Right lobe of liver (tissue), 6 donors: ENCODE measurements at regions not wholly inside any gene's neighbourhood (a gene's known extent, or its start where the extent isn't known, plus 50 kb on each side); places are given as distances from the start of the nearest gene placed in this dataset.

Experiments used
- ATAC-seq, 4 donors: fragments of 200-7000 bp; cut with Tn5 transposase; one replicate each; pipeline ENCODE4 v1.9.1; 2020; ENCODE audit warnings: mild to moderate bottlenecking in 4 of 4, moderate library complexity in 4 of 4
- DNase-seq, 3 donors: peaks; one replicate each; pipeline ENCODE4 v3.0.0-alpha.2; 2020
- H3K27ac ChIP-seq, 3 donors: fragments of 200-600 bp; one replicate each; pipeline ENCODE4 v1.8.0; 2022
- H3K27me3 ChIP-seq, 2 donors: fragments of 200-600 bp; one replicate each; pipeline ENCODE4 v1.8.0; 2022
- H3K36me3 ChIP-seq, 4 donors: fragments of 200-600 bp; sonication (generic) in 1 of 4; one replicate each; pipeline versions ENCODE4 v1.5.1 to v1.8.0; 2017 to 2022; ENCODE audit warnings: control low read depth in 1 of 4
- H3K4me1 ChIP-seq, 4 donors: fragments of 200-600 bp; sonication (generic) in 1 of 4; one replicate each; pipeline versions ENCODE4 v1.5.1 to v1.8.0; 2017 to 2022; ENCODE audit warnings: control low read depth in 1 of 4
- H3K4me3 ChIP-seq, 3 donors: fragments of 200-600 bp; one replicate each; pipeline ENCODE4 v1.8.0; 2022
- H3K9me3 ChIP-seq, 4 donors: fragments of 200-600 bp; sonication (generic) in 1 of 4; one replicate each; pipeline versions ENCODE4 v1.5.1 to v1.8.0; 2017 to 2022; ENCODE audit warnings: control low read depth in 1 of 4
- POLR2A ChIP-seq: fragments of 450-650 bp; IDR thresholded peaks from one replicate; pipeline ENCODE4 v1.6.1; 2017; ENCODE audit warnings: antibody characterized with exemption, mild to moderate bottlenecking
- WGBS: methylation state at CpG from one replicate; pipeline ENCODE4 v1.1.6; 2018; ENCODE audit warnings: low coverage, low lambda C conversion rate; ENCODE audit not compliant: insufficient coverage; ENCODE audit errors: missing lambda C conversion rate; 5-methylcytosine and 5-hydroxymethylcytosine counted together
- intact Hi-C, 2 donors: fragments of 100-400 bp; cut with DNase I; formaldehyde crosslinking; loops; one replicate each; pipeline versions ENCODE4 v1.11.2 to v1.14.1; 2022
- TF ChIP-seq, protein P1 (sequence below), 4 donors: fragments of 200-600 bp in 3 of 4; fragments of 450-650 bp in 1 of 4; IDR thresholded peaks; one replicate each; pipeline versions ENCODE4 v1.5.1 to v1.8.0; 2016 to 2022; ENCODE audit warnings: antibody characterized with exemption in 4 of 4, mild to moderate bottlenecking in 2 of 4
- donor health status: DM: no; HTN: yes; CAD: no.
- donor health status: DM: no; HTN: no; CAD: no.
- donor health status: DM: no; HTN: no; CAD: no.
- donor health status: DM: no; HTN: yes; CAD: no.
- donor health status: DM: no; HTN: yes; CAD: no.

DNA sequence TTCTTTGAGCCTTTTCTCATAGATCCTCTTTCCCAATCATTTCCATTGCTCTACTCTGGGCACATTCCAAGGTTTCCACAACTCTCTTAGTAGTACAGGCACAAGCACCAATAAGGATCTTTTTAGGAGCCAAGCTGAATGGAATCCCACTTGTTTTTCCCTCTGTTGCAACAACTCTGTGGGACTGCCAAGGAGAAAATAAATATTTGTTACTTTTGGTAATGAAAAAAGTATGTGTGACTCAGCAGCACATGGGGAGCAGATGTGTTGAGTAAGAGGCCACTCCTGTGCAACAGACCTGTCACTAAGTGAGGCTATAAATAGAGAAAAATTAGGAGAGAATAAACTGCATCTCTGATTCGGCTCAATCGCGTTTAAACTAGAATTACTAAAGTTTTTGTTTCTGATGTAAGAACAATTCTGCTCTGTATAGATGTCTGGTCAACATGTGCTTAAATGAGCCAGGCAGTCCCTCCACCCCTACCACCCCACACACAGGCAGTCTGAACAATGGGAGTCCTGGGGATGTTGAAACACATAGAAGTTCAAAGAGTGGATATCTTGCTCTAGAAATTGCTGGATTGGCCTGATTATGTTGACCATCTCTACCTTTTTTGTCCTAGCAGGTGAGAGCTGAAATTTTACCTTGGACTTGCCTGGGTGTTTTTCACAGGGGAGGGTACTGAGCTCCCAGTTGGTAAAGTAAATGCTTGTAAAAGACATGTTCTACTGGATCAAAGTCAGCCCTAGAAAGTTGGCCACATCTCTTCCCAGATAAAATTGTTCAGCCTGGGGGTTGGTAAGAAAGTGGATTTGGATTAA is 244.3 kb upstream of the NOVA1 start:
- ATAC-seq (peak; percentile 86 to 97 (median 90)), DNase-seq (peak in 2 of 3 donors; percentile 22 to 56)
- H3K4me3 ChIP-seq, result no peak overlapping the region
- peak overlapping the region; percentile 65 to 76 (median 74) for H3K27ac ChIP-seq
- no peaks in the 10 kb centered on the region for H3K27me3 ChIP-seq
- peaks cover 0 to 14% (median 5%) of the 10 kb centered on the region in 4 donors for H3K4me1 ChIP-seq
- intact Hi-C loops, result no loop called here
- TF ChIP-seq POLR2A, result no peak
- TF ChIP-seq, protein P1, sequence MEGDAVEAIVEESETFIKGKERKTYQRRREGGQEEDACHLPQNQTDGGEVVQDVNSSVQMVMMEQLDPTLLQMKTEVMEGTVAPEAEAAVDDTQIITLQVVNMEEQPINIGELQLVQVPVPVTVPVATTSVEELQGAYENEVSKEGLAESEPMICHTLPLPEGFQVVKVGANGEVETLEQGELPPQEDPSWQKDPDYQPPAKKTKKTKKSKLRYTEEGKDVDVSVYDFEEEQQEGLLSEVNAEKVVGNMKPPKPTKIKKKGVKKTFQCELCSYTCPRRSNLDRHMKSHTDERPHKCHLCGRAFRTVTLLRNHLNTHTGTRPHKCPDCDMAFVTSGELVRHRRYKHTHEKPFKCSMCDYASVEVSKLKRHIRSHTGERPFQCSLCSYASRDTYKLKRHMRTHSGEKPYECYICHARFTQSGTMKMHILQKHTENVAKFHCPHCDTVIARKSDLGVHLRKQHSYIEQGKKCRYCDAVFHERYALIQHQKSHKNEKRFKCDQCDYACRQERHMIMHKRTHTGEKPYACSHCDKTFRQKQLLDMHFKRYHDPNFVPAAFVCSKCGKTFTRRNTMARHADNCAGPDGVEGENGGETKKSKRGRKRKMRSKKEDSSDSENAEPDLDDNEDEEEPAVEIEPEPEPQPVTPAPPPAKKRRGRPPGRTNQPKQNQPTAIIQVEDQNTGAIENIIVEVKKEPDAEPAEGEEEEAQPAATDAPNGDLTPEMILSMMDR (IDR thresholded peaks at IDR 0.05), result no peak
- WGBS, result 15% methylated on average over 3 of the region's 3 CpGs
- H3K36me3 ChIP-seq, result no peaks in the 10 kb centered on the region
- H3K9me3 ChIP-seq, result no peaks in the 10 kb centered on the region

DNA sequence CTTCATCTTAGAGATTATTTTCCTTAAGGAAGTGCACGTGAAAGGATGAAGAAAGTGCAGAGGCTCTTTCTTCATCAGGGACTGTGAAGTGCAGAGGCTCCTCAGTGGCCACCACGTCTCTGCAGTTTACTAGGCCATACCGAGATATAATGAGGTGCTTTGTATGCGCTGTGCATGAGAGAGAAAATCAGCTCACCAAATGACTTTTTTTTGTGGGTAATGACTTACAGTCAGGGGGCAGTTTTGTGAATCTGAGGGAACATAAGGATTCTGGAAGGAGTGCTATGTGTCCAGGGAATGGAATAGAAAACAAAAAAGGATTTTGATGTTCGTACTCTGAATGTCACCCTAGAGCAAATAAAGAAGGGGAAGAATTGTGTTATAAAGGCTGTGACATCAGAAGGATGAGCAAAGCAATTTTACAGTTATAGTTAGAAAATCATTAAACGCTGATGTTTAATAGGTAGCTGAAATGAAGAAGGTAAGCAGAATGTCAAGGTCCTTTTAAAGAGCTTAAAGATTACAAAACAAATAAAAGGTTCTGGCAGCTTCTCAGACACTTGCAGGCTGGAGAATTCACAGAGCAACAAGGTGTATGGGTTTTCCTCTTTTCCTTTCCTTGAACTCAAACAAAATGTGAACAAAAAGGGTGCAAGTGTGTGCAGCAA is 247.5 kb upstream of the NOVA1 start:
- Histone ChIP-seq H3K4me3 (no peak overlapping the region), H3K27me3 (no peaks in the 10 kb centered on the region), H3K27ac (no peak overlapping the region), H3K9me3 (no peaks in the 10 kb centered on the region), H3K4me1 (peaks cover 0 to 14% (median 5%) of the 10 kb centered on the region in 4 donors), H3K36me3 (no peaks in the 10 kb centered on the region)
- ATAC-seq (no peak), DNase-seq (no peak)
- WGBS, result 64% methylated on average over 6 of the region's 6 CpGs
- intact Hi-C loops, result no loop called here
- TF ChIP-seq, protein P1 (IDR thresholded peaks at IDR 0.05), result no peak
- no peak for TF ChIP-seq POLR2A

DNA sequence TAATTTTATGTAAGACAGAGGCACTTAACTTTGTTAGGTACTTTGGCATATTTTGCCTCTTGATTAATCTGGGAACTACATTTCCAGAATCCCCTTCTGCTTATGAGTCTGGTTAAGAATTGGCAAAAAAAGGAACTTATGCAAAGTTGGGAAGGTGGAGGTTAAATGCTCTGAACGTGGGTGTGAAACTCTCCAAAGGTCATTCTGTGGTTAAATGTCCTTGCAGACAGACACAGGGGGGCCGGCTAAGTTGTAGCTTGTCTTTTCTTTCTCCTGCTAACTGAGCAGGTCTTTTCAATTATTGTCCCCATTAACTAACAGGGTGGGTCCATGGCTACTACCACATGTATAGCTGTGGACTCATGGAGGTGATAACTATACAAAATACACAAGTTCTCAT is 248.6 kb upstream of the NOVA1 start:
- H3K27ac ChIP-seq, result no peak overlapping the region
- ATAC-seq (no peak), DNase-seq (no peak)
- H3K4me1 ChIP-seq, result peaks cover 0 to 14% (median 5%) of the 10 kb centered on the region in 4 donors
- 10% methylated on average over 2 of the region's 2 CpGs for WGBS
- H3K9me3 ChIP-seq, result no peaks in the 10 kb centered on the region
- no peaks in the 10 kb centered on the region for H3K27me3 ChIP-seq
- no peak overlapping the region for H3K4me3 ChIP-seq
- no peaks in the 10 kb centered on the region for H3K36me3 ChIP-seq
- intact Hi-C loops, result no loop called here
- TF ChIP-seq, protein P1 (IDR thresholded peaks at IDR 0.05), result no peak
- no peak for TF ChIP-seq POLR2A

DNA sequence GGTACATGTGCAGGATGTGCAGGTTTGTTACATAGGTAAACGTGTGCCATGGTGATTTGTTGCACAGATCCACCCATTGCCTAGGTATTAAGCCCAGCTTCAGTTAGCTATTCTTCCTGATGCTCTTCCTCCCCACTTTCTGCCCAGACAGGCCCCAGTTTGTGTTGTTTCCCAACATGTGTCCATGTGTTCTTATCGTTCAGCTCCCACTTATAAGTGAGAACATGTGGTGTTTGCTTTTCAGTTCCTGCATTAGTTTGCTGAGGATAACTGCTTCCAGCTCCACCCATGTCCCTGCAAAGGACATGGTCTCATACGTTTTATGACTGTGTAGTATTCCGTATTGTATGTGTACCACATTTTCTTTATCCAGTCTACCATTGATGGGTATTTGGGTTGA is 251.7 kb upstream of the NOVA1 start:
- intact Hi-C loops, result no loop called here
- no peak for DNase-seq
- ATAC-seq, result no peak
- no peak overlapping the region for H3K4me3 ChIP-seq
- TF ChIP-seq, protein P1 (IDR thresholded peaks at IDR 0.05), result no peak
- no peak for TF ChIP-seq POLR2A
- H3K36me3 ChIP-seq, result no peaks in the 10 kb centered on the region
- no peaks in the 10 kb centered on the region for H3K4me1 ChIP-seq
- H3K27me3 ChIP-seq, result no peaks in the 10 kb centered on the region
- no peaks in the 10 kb centered on the region for H3K9me3 ChIP-seq
- 72% methylated on average over 4 of the region's 4 CpGs for WGBS
- no peak overlapping the region for H3K27ac ChIP-seq
